GM12872 (cell line): ENCODE measurements at regions not wholly inside any gene's neighbourhood (a gene's known extent, or its start where the extent isn't known, plus 50 kb on each side); places are given as distances from the start of the nearest gene placed in this dataset.

Source experiments
- CTCF ChIP-seq: IDR thresholded peaks from 3 replicates; pipeline ENCODE4 v1.5.1; 2011; ENCODE audit warnings: low read depth, mild to moderate bottlenecking, low read length, moderate library complexity; ENCODE audit not compliant: insufficient read depth

GRCh38 chr6:81380718-81381338, 371.7 kb downstream of the TENT5A start:
- no peak for TF ChIP-seq CTCF

DNA sequence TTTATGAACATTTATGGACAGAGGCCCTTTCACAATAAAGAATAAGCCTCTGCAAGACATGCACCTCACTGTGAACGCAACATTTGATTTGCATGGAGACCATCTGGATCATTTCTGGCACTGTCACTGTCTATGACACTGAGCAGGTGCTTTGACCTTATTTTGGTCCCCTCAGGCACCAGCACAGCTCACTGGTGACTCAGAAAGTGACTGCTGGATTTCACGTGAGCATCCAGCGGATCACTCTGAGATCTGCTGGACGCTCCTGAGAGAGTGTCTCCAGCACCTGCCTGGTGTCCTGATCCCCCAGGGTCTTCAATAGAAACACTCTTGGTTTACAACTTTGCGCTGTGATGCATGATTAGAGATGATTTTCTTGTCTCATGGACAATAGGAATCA, 375.7 kb downstream of the TENT5A start:
- TF ChIP-seq CTCF: no peak

DNA sequence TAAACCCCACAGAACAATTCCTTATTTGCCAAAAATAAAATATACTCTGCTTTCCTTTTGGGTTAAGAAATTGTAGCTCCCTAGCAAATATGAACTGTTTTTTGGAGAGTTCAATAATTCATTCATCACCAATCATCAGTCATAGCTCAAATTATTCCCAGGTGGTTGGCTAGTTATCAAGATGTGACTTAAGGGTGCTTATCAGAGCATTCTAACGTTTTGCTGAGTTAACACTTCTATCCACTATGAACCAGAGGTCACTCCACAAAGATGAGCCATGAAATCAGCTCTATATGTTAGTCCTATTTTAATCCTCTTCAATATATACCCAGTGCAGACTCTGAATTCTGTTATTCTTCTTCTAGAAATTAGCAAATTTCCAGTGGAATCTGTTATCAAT, 379.1 kb downstream of the TENT5A start:
- TF ChIP-seq CTCF: no peak

DNA sequence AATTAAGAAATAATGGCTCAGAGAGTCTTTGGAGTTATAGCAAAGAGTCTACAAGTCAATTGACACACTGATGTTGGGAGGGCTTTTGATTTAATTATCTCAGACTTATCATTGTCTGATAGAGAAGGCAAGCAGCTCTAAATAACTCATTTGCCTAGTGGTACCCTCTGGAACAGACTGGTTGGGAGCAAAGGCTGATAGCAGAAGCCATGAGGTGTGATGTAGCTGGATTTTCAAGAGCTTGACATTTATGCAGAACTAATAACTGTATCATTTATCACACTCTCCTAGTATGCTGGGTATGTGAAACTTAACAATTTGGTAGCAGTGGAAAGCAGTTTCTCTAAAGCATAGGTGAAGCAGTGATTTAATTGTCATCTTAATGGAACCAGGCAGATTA, 380.6 kb downstream of the TENT5A start:
- TF ChIP-seq CTCF: no peak

DNA sequence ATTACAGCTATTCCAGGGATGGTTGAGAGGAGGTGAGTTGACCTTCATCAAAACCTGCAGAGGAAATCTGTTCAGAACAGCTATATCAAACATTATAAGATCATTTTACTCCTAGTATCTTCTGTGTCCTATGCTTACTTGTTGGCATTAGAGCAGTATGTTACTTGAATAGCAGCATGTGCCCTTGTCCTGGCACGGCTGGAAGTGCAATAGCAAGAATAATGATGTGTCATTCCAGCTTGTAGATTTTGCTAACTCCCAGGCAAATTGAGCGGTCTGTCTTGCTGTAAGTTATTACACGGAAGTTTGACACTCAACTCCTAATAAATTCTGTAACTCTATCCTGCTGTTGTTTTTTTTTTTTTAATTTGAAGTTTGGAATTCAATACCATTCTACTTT, 385.5 kb downstream of the TENT5A start:
- TF ChIP-seq CTCF: no peak

GRCh38 chr6:81362246-81362645, 390.2 kb downstream of the TENT5A start:
- TF ChIP-seq CTCF: no peak

DNA sequence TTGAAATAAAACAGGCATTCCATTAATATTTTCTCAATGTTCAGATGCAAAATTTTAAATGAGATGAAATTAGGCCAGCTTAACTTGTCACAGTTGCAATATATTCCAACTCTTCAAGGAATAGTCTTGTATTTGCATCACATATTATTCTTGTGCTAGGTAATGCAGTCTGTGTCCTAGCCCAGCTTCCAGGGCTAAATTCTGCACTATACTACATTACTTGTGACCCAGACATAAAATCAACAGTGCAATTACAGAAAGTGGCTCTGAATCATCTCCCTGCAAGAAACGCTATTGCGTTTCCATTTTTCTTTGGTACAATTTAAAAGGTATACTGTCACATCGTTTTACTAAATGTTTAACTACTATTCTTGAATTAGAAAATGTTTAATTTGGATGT, 399.2 kb downstream of the TENT5A start:
- no peak for TF ChIP-seq CTCF
